AG10803 (cell line): ENCODE measurements at regions not wholly inside any gene's neighbourhood (a gene's known extent, or its start where the extent isn't known, plus 50 kb on each side); places are given as distances from the start of the nearest gene placed in this dataset.

Experiments
- DNase-seq: peaks from one replicate; pipeline ENCODE4 v3.0.0; 2010; ENCODE audit warnings: low read depth
- H3K4me3 ChIP-seq: 2 replicates; pipeline ENCODE4 v1.5.1; 2011; ENCODE audit warnings: mild to moderate bottlenecking, low read length, control low read depth
- TF ChIP-seq, protein P1 (sequence below): conservative IDR thresholded peaks from 2 replicates; pipeline ENCODE4 v1.5.1; 2011; ENCODE audit warnings: mild to moderate bottlenecking, low read length, control low read depth, inconsistent platforms

DNA sequence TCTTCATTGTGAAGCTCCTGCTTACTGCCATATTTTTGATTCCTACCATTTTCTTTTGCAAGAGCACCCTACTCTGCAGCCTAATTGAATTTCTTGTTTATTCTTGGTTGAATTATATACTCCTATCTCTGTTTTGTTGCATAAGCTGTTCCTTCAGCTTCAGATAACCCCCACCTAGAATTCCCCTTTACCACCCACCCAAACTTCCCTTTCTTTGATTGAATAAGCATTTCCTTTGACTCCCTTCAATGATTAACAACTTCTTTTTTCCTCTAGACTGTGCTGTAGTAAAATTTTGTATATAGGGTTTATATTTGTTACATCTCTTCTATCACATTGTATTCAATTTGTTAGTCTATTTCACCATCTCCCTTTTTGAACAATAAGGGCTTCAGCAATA, 168.1 kb downstream of the GPR37 start:
- TF ChIP-seq, protein P1, sequence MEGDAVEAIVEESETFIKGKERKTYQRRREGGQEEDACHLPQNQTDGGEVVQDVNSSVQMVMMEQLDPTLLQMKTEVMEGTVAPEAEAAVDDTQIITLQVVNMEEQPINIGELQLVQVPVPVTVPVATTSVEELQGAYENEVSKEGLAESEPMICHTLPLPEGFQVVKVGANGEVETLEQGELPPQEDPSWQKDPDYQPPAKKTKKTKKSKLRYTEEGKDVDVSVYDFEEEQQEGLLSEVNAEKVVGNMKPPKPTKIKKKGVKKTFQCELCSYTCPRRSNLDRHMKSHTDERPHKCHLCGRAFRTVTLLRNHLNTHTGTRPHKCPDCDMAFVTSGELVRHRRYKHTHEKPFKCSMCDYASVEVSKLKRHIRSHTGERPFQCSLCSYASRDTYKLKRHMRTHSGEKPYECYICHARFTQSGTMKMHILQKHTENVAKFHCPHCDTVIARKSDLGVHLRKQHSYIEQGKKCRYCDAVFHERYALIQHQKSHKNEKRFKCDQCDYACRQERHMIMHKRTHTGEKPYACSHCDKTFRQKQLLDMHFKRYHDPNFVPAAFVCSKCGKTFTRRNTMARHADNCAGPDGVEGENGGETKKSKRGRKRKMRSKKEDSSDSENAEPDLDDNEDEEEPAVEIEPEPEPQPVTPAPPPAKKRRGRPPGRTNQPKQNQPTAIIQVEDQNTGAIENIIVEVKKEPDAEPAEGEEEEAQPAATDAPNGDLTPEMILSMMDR, result no peak
- H3K4me3 ChIP-seq, result no peak overlapping the region
- no peak for DNase-seq

DNA sequence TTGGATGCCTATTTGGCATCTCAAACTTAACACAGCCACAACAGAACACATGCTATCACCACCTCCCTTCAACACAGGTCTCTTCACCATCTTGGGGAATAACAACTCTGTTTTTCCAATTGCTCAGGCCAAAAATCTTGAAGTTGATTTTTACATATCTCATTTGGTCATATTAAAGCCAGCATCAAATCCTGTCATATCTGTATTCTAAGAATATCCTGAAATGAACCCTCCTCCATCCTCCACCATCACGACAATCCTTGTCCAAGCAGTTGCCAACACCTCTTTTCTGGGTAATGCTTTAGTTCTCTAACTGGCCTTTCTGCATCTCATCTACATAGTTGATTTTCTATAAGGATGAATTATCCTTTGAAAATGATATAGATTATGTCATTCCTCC, 168.7 kb downstream of the GPR37 start:
- TF ChIP-seq, protein P1, result no peak
- H3K4me3 ChIP-seq, result no peak overlapping the region
- no peak for DNase-seq

DNA sequence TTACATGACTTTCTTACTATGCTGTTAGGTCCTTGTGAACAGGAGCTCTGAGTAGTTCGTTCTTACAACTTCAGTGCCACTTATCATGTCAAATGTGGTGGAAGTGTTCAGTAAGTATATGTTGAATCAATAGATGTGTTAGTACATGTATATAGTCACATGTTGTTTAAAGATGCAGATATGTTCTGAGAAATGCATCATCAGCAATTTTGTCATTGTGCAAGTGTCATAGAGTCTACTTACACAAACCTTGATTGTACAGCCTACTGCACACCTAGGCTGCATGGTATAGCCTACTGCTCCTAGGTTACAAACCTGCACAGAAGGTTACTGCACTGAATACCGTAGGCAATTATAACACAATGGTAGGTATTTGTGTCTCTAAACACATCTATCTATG, 174.8 kb downstream of the GPR37 start:
- no peak overlapping the region for H3K4me3 ChIP-seq
- TF ChIP-seq, protein P1, result no peak
- no peak for DNase-seq

DNA sequence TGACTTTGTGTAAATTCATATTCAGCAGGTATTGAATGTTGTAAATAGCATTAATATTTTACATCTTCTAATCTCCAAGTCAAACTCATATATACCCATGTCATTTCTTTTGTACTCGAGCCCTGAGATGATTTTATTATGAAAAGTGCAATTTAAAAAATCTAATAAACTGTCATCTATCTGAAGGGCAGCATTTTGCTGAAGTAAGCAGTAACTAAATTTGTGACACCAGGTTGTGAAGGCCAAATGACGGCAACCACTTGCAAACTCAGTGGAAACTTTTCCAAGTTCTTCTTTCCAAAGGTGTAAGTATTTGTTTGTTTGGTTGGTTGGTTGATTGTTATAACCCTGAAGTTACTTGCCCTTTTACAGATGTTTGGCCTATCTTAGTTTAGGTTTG, 188.3 kb downstream of the GPR37 start:
- DNase-seq, result no peak
- H3K4me3 ChIP-seq, result no peak overlapping the region
- TF ChIP-seq, protein P1, result no peak

DNA sequence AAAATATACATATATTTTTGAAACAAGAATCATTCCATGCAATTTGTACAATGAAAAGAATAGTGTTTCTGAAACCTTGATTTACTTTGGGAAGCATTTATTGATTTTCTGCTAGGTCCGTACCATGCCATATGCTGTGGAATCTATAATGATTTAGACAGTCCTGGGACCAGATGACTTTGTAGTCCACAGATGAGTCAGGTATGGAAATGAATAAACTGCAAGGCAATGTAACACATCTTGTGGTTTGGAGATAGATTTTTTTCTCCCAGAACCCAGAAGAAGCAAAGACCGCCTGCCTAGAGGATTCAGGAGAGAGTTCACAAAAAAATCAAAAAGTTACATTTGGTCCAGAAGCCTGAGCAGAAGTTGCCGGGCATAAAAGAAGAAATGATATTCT, 190.4 kb downstream of the GPR37 start:
- TF ChIP-seq, protein P1, result no peak
- H3K4me3 ChIP-seq, result no peak overlapping the region
- no peak for DNase-seq

DNA sequence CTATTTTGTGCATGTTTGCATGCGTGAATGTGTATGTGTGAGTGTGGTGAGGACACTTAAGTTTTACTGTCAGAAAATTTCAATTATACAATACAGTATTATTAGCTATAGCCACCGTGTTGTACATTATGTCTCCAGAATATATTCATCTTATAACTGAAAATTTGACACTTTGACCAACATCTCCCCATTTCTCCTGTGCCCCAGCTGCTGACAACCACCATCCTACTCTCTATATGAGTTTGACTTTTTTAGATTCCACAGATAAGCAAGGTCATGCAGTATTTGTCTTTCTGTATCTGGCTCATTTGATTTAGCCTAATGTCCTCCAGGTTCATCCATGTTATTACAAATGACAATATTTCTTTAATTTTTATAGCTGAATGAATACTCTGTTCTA, 195.0 kb downstream of the GPR37 start:
- TF ChIP-seq, protein P1, result no peak
- no peak for DNase-seq
- no peak overlapping the region for H3K4me3 ChIP-seq

DNA sequence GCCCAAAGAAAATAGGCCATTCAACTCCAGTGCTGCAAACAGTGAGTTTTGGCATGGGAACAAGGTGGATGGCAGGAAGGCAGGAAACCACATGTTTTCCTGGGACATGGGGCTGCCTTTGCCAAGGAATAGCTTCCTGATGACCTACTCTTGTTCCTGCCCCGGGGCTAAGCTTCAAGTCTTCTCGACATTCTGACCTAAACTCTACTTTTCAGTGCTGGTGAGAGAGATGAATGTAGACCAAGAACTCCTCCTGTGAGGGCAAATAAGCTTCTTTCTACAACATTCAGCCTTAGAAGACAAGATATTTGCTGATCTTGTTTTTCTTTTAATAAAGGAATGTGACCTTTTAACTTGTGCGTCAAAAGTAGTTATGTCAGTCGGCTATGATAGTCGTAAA, 199.0 kb downstream of the GPR37 start:
- peak; percentile 59 for DNase-seq

More for the DNA sequence above, 199.0 kb downstream of the GPR37 start:
- H3K4me3 ChIP-seq, result no peak overlapping the region
- TF ChIP-seq, protein P1, result no peak
